GM20000 (cell line): ENCODE measurements at regions not wholly inside any gene's neighbourhood (a gene's known extent, or its start where the extent isn't known, plus 50 kb on each side); places are given as distances from the start of the nearest gene placed in this dataset.
A peak's percentile ranks its signal among the peaks of the same experiment; 100 is the strongest.
"Not testable (repeated sequence)": the region's sequence is repeated elsewhere in the genome, so short reads cannot be mapped to it uniquely, and the experiment has no call there.

Source experiments
- DNase-seq: peaks from one replicate; pipeline ENCODE4 v3.0.0; 2012; ENCODE audit warnings: low spot score
- CTCF ChIP-seq: IDR thresholded peaks from 2 replicates; pipeline ENCODE4 v1.5.1; 2012; ENCODE audit warnings: mild to moderate bottlenecking, control low read depth; ENCODE audit errors: extremely low read depth, missing control alignments

GRCh38 chr22:10526079-10526478, 5001.9 kb upstream of the OR11H1 start:
- not testable (repeated sequence) for DNase-seq

- DNase-seq: not testable (repeated sequence)
Observed at GRCh38 chr22:10531141-10531540, 4996.9 kb upstream of the OR11H1 start.

GRCh38 chr22:10572531-10572930, 4955.5 kb upstream of the OR11H1 start:
- DNase-seq: not testable (repeated sequence)

DNA sequence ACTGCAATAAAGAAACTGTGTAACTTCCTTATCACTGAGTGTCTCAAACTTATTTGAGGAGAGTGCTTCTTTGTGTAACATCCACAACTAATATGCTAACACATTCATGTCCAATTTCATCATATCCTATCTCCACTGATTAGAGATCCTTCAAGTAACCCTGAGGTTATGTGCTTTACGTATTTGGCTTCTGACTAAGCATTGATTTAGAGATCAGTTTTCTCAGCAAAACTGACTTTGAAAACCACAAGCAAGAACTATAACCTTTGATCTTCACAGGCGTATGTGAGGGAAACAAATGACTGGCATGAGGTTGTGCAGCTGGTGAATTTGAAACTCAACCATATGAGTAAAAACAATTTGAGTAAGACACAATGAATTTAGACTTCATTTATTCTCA, 4926.9 kb upstream of the OR11H1 start:
- not testable (repeated sequence) for DNase-seq

DNA sequence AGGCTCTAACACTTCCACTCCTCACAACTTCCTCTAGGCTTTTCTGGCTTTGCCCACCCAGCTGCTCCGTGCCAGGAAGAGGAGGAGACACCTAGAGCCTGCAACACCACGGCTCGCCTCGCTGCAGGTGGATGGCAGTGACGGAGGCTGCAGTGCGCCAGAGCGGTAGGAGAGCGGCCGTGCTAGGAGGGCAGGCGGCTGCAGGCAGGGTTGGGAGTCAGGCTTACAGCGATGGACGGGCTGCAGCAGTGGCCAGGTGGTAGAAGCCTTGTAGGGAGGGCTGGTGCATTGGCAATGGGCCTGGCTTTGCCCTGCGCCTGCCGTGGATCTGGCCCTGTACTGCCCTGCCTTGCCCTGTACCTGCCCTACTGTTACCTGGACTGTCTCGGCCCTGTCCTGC, 4896.0 kb upstream of the OR11H1 start:
- DNase-seq: not testable (repeated sequence)

DNA sequence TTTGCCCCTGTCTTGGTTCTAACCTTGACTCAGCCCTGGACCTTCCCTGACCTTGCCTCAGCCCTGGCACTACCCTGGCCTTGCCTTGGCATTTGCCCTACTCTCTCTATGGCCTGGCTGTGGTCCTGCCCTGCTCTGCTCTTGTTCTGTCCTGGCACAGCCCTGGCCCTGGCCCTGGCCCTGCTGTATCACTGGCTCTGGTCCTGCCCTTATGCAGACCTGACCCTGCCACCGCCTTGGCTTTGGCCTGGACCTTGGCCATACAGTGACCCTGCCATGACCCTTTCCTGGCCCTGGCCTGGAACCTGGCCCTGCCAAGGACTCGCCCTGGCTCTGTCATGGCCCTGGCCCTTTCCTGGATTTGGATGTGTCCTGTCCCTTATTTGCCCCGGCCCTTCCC, 4892.7 kb upstream of the OR11H1 start:
- not testable (repeated sequence) for DNase-seq

DNA sequence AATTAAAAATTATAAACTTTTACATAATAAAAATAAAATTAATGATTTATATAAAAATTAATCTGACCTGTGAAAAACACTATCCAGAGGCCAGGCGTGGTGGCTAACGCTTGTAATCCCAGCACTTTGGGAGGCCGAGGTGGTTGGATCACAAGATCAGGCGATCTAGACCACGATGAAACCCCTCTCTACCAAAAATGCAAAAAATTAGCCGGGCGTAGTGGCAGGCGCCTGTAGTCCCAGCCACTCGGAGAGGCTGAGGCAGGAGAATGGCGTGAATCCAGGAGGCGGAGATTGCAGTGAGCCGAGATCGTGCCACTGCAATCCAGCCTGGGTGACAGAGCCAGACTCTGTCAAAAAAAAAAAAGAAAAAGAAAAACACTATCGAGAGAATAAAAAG, 4865.2 kb upstream of the OR11H1 start:
- DNase-seq: not testable (repeated sequence)

- not testable (repeated sequence) for DNase-seq
Observed at GRCh38 chr22:10673065-10673464, 4854.9 kb upstream of the OR11H1 start.

DNA sequence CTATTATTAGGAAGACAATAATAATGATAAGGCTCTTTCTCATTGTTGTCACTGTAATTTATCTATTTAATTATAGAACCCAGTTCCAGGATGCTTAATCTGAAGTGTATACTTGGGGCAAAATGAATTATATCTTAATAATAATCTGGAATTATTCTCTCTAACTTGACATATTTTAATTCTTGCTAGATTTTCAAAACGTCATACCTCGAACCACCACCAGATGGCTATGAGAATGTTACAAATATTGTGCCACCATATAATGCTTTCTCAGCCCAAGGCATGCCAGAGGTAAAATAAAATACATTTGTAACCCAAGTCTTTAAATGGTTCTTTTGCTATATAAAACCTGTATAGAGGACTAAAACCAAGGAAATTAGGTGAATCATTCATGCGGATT, 4849.3 kb upstream of the OR11H1 start:
- not testable (repeated sequence) for DNase-seq

DNA sequence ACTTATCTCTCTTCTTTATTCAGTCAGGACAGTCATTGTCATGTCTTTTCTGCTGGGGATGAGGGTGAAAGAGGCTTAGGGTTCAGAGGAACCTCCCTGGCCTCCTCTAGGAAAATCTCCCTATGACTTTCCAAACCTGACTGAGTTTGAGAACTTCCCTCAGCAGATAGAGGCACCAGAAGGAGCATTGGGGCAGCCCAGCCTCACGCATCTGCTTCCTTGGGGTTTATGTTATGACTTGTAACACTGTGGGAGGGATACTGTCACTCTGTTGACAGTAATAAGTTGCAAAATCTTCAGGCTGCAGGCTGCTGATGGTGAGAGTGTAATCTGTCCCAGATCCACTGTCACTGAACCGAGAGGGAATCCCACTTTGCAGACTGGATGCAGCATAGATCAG, 4842.6 kb upstream of the OR11H1 start:
- not testable (repeated sequence) for DNase-seq

GRCh38 chr22:10687256-10687655, 4840.7 kb upstream of the OR11H1 start:
- DNase-seq: not testable (repeated sequence)

GRCh38 chr22:10698836-10699235, 4829.2 kb upstream of the OR11H1 start:
- not testable (repeated sequence) for DNase-seq

DNA sequence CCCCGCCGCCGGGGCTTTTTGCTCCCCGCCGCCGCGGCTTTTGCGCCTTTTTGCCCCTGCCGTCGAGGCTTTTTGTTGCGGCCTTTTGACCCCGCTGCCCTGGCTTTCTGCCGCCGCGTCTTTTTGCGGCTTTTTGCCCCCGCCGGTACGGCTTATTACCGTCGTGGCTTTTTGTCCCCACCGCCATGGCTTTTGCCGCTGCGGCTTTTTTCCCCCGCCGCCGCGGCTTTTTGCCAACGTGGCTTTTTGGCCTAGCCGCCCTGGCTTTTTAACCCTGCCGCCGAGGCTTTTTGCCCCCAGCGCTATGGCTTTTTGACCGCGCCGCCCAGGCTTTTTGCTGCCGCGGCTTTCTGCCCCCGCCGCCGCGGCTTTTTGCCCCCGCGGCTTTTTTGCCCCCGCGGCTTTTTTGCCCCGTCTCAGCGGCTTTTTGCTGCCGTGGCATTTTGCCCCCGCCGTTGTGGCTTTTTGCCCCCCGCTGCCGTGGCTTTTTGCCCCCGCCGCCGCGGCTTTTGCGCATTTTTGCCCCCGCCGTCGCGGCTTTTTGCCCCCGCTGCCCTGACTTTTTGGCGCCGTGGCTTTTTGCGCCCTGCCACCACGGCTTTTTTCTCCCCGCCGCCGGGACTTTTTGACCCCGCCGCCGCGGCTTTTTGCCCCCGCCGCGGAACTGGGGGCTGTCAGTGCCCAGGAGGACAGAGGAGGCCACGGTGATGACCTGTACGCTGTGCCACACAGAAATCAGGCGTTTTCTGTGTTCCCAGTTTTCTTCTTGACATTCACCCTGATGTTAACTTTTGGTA, 4828.5 kb upstream of the OR11H1 start:
- peak; percentile 6 for DNase-seq

DNA sequence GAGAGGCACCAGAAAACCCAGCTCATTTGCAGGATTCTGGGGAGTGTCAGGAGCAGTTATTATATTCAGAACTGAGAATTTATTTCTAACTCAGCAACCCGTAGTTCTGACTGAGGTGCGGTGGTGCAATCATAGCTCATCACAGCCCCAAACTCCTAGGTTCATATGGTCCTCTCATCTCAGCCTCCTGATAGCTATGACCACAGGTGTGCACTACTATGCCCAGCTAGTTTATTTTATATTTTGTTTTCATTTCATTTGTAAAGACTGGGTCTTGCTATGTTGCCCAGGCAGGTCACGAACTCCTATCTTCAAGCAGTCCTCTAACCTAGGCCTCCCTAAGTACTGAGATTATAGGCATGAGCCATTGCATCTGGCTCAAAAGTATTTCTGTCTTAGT, 4819.8 kb upstream of the OR11H1 start:
- not testable (repeated sequence) for DNase-seq

DNA sequence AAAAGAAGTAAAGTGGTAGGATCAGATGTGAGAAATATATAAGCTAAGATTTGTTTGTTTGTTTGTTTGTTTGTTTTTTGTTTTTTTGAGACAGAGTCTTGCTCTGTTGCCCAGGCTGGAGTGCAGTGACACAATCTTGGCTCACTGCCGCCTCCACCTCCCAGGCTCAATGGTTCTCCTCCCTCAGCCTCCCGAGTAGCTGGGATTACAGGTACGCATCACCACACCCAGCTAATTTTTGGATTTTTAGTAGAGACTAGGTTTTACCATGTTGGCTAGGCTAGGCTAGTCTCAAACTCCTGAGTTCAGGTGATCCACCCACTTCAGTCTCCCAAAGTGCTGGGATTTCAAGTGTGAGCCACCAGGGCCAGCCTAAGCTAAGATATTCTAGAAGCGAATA, 4817.1 kb upstream of the OR11H1 start:
- not testable (repeated sequence) for DNase-seq

DNA sequence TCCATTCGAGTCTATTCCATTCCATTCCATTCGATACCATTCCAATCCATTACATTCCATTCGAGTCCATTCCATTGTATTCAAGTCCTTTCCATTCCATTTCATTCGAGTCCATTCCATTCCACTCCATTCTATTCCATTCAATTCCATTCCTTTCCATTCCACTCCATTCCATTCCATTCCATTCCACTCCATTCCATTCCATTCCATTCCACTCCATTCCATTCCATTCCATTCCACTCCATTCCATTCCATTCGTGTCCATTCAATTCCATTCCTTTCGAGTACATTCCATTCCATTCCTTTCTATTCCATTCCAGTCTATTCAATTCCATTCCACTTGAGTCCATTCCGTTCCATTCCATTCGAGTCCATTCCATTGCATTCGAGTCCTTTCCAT, 4805.2 kb upstream of the OR11H1 start:
- DNase-seq: not testable (repeated sequence)

- not testable (repeated sequence) for DNase-seq
Observed at GRCh38 chr22:10723966-10724365, 4804.0 kb upstream of the OR11H1 start.

DNA sequence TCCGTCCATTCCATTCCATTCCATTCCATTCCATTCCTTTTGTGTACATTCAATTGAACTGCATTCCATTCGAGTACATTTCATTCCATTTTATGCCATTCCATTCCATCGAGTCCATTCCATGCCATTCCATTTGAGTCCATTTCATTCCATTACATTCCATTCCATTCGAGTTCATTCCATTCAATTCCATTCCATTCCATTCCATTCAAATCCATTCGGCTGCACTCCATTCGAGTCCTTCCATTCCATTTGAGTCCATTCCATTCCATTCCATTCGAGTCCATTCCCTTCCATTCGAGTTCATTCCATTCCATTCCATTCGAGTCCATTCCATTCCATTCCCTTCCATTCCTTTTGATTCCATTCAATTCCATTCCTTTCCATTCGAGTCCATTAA, 4800.6 kb upstream of the OR11H1 start:
- TF ChIP-seq CTCF: no peak
- no peak for DNase-seq

- DNase-seq: not testable (repeated sequence)
Observed at GRCh38 chr22:10729979-10730378, 4798.0 kb upstream of the OR11H1 start.

DNA sequence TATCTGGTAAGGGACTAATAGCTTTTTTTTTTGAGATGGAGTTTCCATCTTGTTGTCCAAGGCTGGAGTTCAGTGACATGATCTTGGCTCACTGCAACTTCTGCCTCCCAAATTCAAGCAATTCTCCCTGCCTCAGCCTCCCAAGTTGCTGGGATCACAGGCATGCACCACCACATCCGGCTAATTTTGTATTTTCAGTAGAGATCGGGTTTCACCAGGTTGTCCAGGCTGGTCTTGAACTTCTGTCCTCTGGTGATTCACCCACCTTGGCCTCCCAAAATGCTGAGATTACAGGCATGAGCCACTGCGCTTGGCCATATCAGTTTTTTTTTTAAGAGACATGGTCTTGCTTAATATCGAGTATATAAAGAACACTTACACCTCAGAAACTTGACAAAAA, 4797.3 kb upstream of the OR11H1 start:
- DNase-seq: not testable (repeated sequence)

- DNase-seq: not testable (repeated sequence)
Observed at GRCh38 chr22:10731246-10731974, 4796.6 kb upstream of the OR11H1 start.
